Muscle layer of duodenum (tissue), 2 donors: ENCODE measurements at regions not wholly inside any gene's neighbourhood (a gene's known extent, or its start where the extent isn't known, plus 50 kb on each side); places are given as distances from the start of the nearest gene placed in this dataset.

Experiments used
- H3K27ac ChIP-seq: one replicate; pipeline ENCODE4 v1.7.0; 2013; ENCODE audit warnings: mild to moderate bottlenecking, low read length
- H3K27me3 ChIP-seq: one replicate; pipeline ENCODE4 v1.7.0; 2013; ENCODE audit warnings: low read depth, mild to moderate bottlenecking, control low read depth, low read length
- H3K36me3 ChIP-seq, 2 donors: one replicate each; pipeline ENCODE4 v1.7.0; 2013; ENCODE audit warnings: low read length in 2 of 2, control low read depth in 1 of 2, mild to moderate bottlenecking in 1 of 2; ENCODE audit not compliant: insufficient read depth in 2 of 2, control insufficient read depth in 1 of 2
- H3K4me1 ChIP-seq, 2 donors: one replicate each; pipeline ENCODE4 v1.7.0; 2013; ENCODE audit warnings: low read length in 2 of 2, mild to moderate bottlenecking in 2 of 2, control low read depth in 1 of 2, moderate library complexity in 1 of 2; ENCODE audit not compliant: insufficient read depth in 2 of 2, control insufficient read depth in 1 of 2
- H3K4me3 ChIP-seq, 2 donors: one replicate each; pipeline ENCODE4 v1.7.0; 2013; ENCODE audit warnings: low read length in 2 of 2, low read depth in 1 of 2, mild to moderate bottlenecking in 1 of 2
- H3K9me3 ChIP-seq, 2 donors: one replicate each; pipeline ENCODE4 v1.7.0; 2013; ENCODE audit warnings: low read length in 2 of 2, control low read depth in 1 of 2, mild to moderate bottlenecking in 1 of 2; ENCODE audit not compliant: control insufficient read depth in 1 of 2
- donor health status: healthy.

DNA sequence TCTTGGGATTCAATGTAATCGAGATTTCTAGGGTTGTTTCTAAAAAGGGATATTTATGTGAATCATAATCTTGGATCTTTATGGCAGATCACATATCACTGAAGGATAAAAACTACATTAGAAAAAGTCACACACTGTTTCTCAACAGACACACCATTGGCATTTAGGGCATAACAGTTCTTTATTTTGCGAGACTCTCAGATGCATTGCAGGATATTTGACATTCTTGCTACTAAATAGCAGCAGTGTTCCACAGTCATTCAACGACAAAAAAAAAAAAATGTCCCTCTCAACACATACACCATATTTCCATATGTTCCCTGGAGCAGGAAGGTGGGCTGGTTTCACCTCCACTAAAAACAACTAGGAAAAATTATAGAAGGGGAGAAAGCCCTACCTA is 243.4 kb upstream of the PCDH18 start:
- Histone ChIP-seq H3K36me3 (no peaks in the 10 kb centered on the region), H3K27me3 (no peaks in the 10 kb centered on the region), H3K27ac (no peak overlapping the region), H3K4me3 (no peak overlapping the region), H3K4me1 (no peaks in the 10 kb centered on the region), H3K9me3 (no peaks in the 10 kb centered on the region)

DNA sequence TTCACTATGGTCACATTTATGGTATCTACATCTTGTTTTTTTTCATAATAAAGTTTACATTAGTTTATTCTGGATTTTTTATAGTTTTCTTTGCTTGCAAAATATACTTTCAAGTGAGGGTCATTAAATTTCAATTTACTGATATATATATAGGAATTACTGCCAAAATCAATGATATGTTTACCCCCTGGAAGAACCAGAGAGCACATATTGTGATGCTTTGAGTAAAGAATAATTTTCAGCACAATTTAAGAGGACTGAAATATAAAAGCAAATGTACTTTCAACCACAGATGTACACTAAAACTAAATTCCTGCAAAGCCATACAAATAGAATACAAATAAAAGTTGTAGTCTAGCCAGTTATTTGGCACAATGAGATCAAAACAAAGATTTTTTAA is 242.2 kb upstream of the PCDH18 start:
- Histone ChIP-seq H3K36me3 (no peaks in the 10 kb centered on the region), H3K9me3 (no peaks in the 10 kb centered on the region), H3K4me3 (no peak overlapping the region), H3K4me1 (no peaks in the 10 kb centered on the region), H3K27ac (no peak overlapping the region), H3K27me3 (no peaks in the 10 kb centered on the region)

DNA sequence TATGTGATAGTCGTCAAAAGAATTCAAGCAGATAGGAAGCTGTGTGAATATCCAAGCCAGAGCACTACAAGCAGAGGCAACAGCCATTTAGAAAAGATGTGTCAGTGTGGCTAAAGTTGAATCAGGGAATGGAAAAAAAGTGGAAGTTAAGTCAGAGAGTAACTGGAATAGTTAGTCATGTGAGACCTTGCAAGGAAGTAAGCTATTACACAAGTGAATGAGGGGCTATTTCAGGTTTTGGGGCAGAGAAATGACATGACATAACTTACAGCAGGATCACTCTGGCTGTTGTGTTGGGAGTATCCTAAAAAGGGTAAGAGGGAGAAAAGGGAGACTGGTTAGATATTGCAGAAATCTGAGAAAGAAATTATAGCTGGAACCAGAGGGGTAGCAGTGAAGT is 236.6 kb upstream of the PCDH18 start:
- H3K36me3 ChIP-seq: no peaks in the 10 kb centered on the region
- H3K9me3 ChIP-seq: no peaks in the 10 kb centered on the region
- no peaks in the 10 kb centered on the region for H3K4me1 ChIP-seq
- no peak overlapping the region for H3K4me3 ChIP-seq
- H3K27me3 ChIP-seq: no peaks in the 10 kb centered on the region
- no peak overlapping the region for H3K27ac ChIP-seq

DNA sequence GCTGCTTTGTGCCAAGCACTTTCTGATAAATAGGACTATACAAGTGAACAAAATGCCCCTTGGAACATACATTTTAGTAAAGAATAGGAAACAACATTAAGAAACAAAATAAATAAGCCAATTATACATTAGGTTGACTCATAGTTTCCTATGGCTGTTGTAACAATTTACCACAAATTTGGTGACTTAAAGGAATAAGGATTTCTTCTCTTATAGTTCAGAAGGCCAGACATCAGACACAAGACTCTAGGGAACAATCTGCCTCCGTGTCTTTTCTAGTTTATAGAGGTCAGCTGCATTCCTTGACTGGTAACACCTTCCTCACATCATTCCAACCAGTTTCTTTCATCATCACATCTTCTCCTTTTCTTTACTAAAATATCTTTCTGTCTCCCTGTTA is 235.9 kb upstream of the PCDH18 start:
- Histone ChIP-seq H3K9me3 (no peaks in the 10 kb centered on the region), H3K36me3 (no peaks in the 10 kb centered on the region), H3K27ac (no peak overlapping the region), H3K4me1 (no peaks in the 10 kb centered on the region), H3K4me3 (no peak overlapping the region), H3K27me3 (no peaks in the 10 kb centered on the region)

DNA sequence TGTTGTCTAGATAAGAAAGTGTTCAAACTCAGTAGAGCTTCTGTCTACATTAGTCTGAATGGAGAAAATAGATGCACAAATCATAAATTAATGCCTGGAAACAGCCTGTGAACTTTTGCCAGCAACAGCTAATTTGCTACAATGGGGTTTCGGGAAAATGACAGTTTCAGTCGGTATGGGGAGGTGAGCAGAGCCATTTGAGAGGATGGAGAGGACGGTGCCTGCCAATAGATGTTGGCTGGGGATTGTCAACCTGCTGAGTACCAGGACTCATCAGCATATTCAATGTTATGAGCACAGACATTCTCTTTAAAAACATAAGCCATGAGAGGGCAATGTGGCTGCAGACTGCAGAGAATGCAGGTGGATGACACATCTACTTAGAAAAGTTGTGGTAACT is 230.3 kb upstream of the PCDH18 start:
- Histone ChIP-seq H3K27ac (no peak overlapping the region), H3K4me1 (no peaks in the 10 kb centered on the region), H3K36me3 (no peaks in the 10 kb centered on the region), H3K9me3 (no peaks in the 10 kb centered on the region), H3K4me3 (no peak overlapping the region), H3K27me3 (no peaks in the 10 kb centered on the region)

DNA sequence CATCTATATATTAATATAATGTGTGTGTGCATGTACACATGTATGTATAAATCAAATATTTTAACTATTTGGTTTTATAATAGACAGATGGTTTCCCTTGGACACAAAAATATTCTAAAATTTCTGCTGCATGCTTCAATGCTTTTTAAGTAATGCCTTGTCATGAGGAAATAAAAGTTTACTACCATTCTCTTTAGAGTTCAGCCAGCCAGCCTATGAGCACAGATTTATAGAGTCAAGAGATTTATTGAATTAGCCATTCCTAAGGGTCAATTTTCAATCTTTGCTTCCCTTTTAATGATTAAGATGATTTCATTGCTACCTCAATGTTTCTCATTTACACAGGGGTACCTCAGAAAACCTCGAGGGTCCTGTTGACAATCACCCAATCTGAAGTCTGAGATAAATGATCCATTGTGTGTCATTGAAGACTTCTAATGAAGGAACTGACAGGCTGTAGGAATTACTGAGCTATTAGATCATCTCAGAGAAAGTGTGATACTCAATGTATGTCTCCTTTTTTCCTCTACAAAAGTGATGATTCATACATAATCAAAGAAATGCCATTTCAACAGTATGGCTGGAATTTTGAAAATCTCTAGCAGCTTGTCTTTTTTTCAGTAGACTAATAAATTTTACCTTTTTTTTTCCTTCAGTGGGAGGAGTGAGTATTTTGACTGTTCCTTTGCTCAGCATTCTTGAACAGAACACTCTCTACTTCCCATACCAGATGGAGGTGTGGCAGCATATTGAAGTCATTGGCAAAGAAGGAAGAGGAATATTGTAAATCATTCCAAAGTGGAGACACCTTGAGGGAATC is 222.6 kb upstream of the PCDH18 start:
- H3K4me3 ChIP-seq: no peak overlapping the region
- H3K9me3 ChIP-seq: no peaks in the 10 kb centered on the region
- no peak overlapping the region for H3K27ac ChIP-seq
- H3K27me3 ChIP-seq: no peaks in the 10 kb centered on the region
- no peaks in the 10 kb centered on the region for H3K4me1 ChIP-seq
- no peaks in the 10 kb centered on the region for H3K36me3 ChIP-seq

DNA sequence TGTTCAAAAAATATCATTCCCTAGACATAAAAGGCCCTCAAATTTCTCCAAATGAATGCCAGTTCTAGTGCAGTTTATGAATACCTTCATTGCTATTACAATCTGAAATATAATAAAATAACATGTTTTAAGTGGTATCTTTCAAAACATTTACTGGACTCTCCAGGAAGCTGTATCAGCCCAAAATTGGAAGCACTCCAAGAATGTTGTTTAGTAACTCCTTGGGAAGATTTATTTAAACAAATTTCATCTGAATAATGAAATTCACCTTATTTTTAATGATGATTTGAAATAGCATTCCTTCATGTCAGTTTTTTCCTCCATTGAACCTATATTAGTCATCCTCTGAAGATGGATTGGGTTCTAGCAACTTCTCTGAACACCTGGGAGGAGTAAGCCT is 217.2 kb upstream of the PCDH18 start:
- Histone ChIP-seq H3K27ac (no peak overlapping the region), H3K4me3 (no peak overlapping the region), H3K9me3 (no peaks in the 10 kb centered on the region), H3K27me3 (no peaks in the 10 kb centered on the region), H3K36me3 (no peaks in the 10 kb centered on the region), H3K4me1 (peaks cover 0 to 8% of the 10 kb centered on the region in 2 donors)

DNA sequence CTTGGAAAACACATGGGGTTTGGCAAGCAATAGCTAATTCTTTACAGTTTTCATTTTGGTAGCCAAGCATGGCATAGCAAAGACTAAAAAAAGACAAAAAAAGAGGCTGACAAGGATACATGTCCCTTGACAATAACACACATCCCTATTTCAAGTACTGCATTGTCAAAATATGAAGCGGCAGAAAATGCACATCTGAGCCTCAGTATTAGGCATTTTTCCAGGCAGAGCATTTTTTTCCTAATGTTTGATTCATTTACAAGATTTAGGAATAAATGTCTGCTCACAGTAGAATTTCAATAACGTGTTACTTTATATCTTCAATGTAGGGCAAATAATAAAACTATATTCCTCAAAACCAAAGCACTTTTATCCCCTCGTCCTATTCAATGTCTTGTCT is 216.3 kb upstream of the PCDH18 start:
- peaks cover 0 to 8% of the 10 kb centered on the region in 2 donors for H3K4me1 ChIP-seq
- no peaks in the 10 kb centered on the region for H3K36me3 ChIP-seq
- H3K27me3 ChIP-seq: no peaks in the 10 kb centered on the region
- no peak overlapping the region for H3K4me3 ChIP-seq
- H3K9me3 ChIP-seq: no peaks in the 10 kb centered on the region
- no peak overlapping the region for H3K27ac ChIP-seq

DNA sequence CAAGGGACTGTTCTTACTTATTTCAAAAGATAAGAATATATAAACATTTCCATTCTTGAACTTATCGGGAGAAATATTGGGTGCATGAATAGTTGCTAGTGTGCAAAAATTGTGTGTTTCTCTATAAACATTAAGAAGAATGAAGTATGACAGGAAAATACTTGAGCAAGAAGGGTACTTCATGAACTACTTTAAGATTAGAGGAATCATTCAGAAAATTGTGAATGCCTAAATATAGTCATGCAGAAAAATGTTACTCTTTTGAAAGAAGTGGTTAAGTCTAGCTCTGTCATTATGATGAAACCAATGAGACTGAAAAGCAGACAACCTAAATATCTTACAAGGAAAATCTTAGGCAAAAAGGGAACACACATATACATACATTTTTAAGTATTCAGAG is 207.8 kb upstream of the PCDH18 start:
- Histone ChIP-seq H3K4me3 (no peak overlapping the region), H3K27ac (no peak overlapping the region), H3K36me3 (no peaks in the 10 kb centered on the region), H3K9me3 (no peaks in the 10 kb centered on the region), H3K27me3 (no peaks in the 10 kb centered on the region), H3K4me1 (no peaks in the 10 kb centered on the region)

DNA sequence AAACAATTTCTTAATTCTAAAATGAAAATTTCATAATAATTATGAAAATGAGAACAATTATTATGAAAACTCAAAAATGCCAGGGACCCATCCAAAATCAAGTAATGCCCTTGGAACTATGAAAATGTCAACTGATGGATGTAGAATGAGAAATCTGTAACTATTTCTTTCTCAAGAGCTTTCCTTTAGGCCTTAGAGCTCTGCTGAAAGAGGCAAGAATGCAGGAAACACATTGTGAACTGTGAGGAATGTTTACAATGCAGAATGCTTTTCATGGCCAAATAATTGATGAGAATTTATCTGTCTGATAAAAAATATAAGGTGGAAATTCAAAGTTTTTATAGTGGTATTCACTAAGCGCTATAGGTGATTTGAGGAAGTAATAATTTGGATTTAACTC is 207.1 kb upstream of the PCDH18 start:
- no peak overlapping the region for H3K27ac ChIP-seq
- no peaks in the 10 kb centered on the region for H3K9me3 ChIP-seq
- H3K36me3 ChIP-seq: no peaks in the 10 kb centered on the region
- no peak overlapping the region for H3K4me3 ChIP-seq
- H3K27me3 ChIP-seq: no peaks in the 10 kb centered on the region
- H3K4me1 ChIP-seq: no peaks in the 10 kb centered on the region

DNA sequence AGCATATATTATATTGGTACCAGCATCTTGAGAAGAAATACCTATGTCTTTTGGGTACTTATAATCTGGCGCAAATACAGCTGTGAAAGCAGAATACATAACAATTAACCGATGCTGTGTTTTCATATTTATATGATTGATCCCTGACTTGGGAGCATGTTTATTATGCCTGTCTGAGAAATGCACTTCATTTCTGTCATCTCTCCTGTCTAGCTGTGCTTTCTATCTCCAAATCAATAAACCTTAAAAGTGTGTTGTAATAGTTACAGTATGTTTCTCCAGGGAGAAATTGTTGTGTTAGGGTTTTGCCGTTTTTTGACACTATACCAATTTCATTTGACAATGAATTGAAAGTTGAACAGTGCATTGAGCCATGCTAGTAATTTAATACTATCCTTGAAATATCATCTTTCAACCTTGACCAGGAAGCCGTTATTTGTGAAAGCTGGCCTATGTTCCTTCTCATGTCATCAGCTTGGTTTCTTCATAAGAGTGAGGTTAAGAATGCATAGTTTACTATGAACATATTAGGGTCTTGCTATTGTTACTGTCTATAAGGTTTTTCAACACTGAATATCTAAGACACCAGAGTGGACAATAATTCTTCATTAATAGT is 206.2 kb upstream of the PCDH18 start:
- no peaks in the 10 kb centered on the region for H3K4me1 ChIP-seq
- no peaks in the 10 kb centered on the region for H3K9me3 ChIP-seq
- H3K27ac ChIP-seq: no peak overlapping the region
- H3K27me3 ChIP-seq: no peaks in the 10 kb centered on the region
- H3K36me3 ChIP-seq: no peaks in the 10 kb centered on the region
- no peak overlapping the region for H3K4me3 ChIP-seq
